Caco-2 (cell line): ENCODE measurements at regions not wholly inside any gene's neighbourhood (a gene's known extent, or its start where the extent isn't known, plus 50 kb on each side); places are given as distances from the start of the nearest gene placed in this dataset.

Experiments
- BruUV-seq: library from RNA; stranded (reverse); fragments of 400-500 nt; replicated peaks from 2 replicates; lab custom pipeline; 2021; lab: Mats Ljungman, UMichigan
- CTCF ChIA-PET: fragments of 300-600 bp; sonication (Branson Sonifier 250); formaldehyde crosslinking; loops from one replicate; lab custom pipeline; 2022; ENCODE audit warnings: antibody characterized with exemption; lab: Charles Lee
- POLR2A ChIA-PET: fragments of 300-600 bp; sonication (Branson Sonifier 250); formaldehyde crosslinking; loops from one replicate; lab custom pipeline; 2022; ENCODE audit warnings: antibody characterized with exemption; lab: Charles Lee
- DNase-seq, 2 experiments: peaks; one replicate each; pipeline versions ENCODE4 v3.0.0 to v3.0.0-alpha.2; 2020 to 2022
- H3K27me3 ChIP-seq: replicated peaks from 2 replicates; pipeline ENCODE4 v1.6.0; 2011; ENCODE audit warnings: low read length; ENCODE audit not compliant: control insufficient read depth, insufficient read depth
- H3K36me3 ChIP-seq: 2 replicates; pipeline ENCODE4 v1.5.1; 2011; ENCODE audit warnings: low read length; ENCODE audit not compliant: control insufficient read depth, insufficient read depth
- H3K4me1 ChIP-seq: fragments of 250-450 bp; sonication (Bioruptor Pico); 2 replicates; pipeline ENCODE4 v1.5.1; 2020; ENCODE audit warnings: mild to moderate bottlenecking
- H3K4me3 ChIP-seq: 2 replicates; pipeline ENCODE4 v1.5.1; 2011; ENCODE audit warnings: low read depth, mild to moderate bottlenecking, control low read depth, low read length
- H3K9me3 ChIP-seq: fragments of 250-450 bp; sonication (Bioruptor Pico); 2 replicates; pipeline ENCODE4 v1.5.1; 2020; ENCODE audit warnings: mild to moderate bottlenecking, moderate library complexity
- H3K27ac Mint-ChIP-seq: one replicate; pipeline ENCODE4 v1.8.0; 2022; ENCODE audit warnings: mixed read lengths; ENCODE audit not compliant: unreplicated experiment
- H3K27me3 Mint-ChIP-seq: one replicate; pipeline ENCODE4 v1.8.0; 2022; ENCODE audit warnings: mixed read lengths; ENCODE audit not compliant: insufficient read depth, unreplicated experiment
- H3K36me3 Mint-ChIP-seq: one replicate; pipeline ENCODE4 v1.8.0; 2022; ENCODE audit warnings: mild to moderate bottlenecking, mixed read lengths; ENCODE audit not compliant: insufficient read depth, unreplicated experiment
- H3K4me1 Mint-ChIP-seq: one replicate; pipeline ENCODE4 v1.8.0; 2022; ENCODE audit warnings: low read depth, mixed read lengths; ENCODE audit not compliant: unreplicated experiment
- H3K4me3 Mint-ChIP-seq: one replicate; pipeline ENCODE4 v1.8.0; 2022; ENCODE audit warnings: mild to moderate bottlenecking, moderate library complexity, mixed read lengths; ENCODE audit not compliant: unreplicated experiment
- H3K9me3 Mint-ChIP-seq: one replicate; pipeline ENCODE4 v1.8.0; 2022; ENCODE audit warnings: mixed read lengths; ENCODE audit not compliant: unreplicated experiment
- intact Hi-C: fragments of 100-400 bp; cut with micrococcal nuclease; formaldehyde crosslinking; loops from one replicate; pipeline ENCODE4 v1.10.0; 2022; ENCODE audit not compliant: unreplicated experiment
- TF ChIP-seq, protein P1 (sequence below), 2 experiments: fragments of 200-600 bp in 1 of 2; IDR thresholded peaks; 1 replicate in 1 of 2; 2 replicates in 1 of 2; pipeline versions ENCODE4 v1.5.1 to v1.8.0; 2011 to 2022; ENCODE audit warnings: antibody characterized with exemption in 1 of 2, control low read depth in 1 of 2, inconsistent platforms in 1 of 2, low read depth in 1 of 2, low read length in 1 of 2, mild to moderate bottlenecking in 1 of 2, moderate library complexity in 1 of 2; ENCODE audit not compliant: insufficient read depth in 1 of 2, severe bottlenecking in 1 of 2, unreplicated experiment in 1 of 2

DNA sequence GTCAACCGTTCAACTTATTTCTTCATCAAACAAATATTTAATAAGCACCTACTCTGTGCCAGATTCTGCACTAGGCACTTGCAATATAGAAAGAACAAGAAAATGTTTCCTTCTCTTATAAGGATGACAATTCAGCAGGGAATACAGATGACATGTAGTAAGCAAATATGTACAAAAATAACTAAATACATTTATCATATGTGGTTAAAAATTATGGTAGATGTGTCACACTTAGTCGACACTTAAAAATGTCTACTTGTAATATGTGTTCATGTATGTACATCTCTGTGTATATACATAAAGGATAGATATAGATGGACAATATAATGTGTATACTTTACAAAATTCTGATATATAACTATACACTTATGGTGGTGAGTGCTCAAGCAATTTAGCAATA, 417.0 kb upstream of the MEF2C start:
- Mint-ChIP-seq H3K4me1 (no peaks in the 10 kb centered on the region), H3K9me3 (no peaks in the 10 kb centered on the region), H3K27me3 (peaks cover 2% of the 10 kb centered on the region), H3K36me3 (no peaks in the 10 kb centered on the region), H3K27ac (no peak overlapping the region), H3K4me3 (no peak overlapping the region)
- no peaks in the 10 kb centered on the region for H3K4me1 ChIP-seq
- POLR2A ChIA-PET: no interaction called here
- H3K9me3 ChIP-seq: no peaks in the 10 kb centered on the region
- DNase-seq: no peak
- no peaks in the 10 kb centered on the region for H3K27me3 ChIP-seq
- no peak overlapping the region for H3K4me3 ChIP-seq
- H3K36me3 ChIP-seq: no peaks in the 10 kb centered on the region
- CTCF ChIA-PET: no interaction called here
- TF ChIP-seq, protein P1, sequence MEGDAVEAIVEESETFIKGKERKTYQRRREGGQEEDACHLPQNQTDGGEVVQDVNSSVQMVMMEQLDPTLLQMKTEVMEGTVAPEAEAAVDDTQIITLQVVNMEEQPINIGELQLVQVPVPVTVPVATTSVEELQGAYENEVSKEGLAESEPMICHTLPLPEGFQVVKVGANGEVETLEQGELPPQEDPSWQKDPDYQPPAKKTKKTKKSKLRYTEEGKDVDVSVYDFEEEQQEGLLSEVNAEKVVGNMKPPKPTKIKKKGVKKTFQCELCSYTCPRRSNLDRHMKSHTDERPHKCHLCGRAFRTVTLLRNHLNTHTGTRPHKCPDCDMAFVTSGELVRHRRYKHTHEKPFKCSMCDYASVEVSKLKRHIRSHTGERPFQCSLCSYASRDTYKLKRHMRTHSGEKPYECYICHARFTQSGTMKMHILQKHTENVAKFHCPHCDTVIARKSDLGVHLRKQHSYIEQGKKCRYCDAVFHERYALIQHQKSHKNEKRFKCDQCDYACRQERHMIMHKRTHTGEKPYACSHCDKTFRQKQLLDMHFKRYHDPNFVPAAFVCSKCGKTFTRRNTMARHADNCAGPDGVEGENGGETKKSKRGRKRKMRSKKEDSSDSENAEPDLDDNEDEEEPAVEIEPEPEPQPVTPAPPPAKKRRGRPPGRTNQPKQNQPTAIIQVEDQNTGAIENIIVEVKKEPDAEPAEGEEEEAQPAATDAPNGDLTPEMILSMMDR (IDR thresholded peaks at IDR 0.05; ENCODE audit: insufficient read depth in 1 of 2, low read depth in 1 of 2, low read length in 1 of 2, severe bottlenecking in 1 of 2, unreplicated experiment in 1 of 2): no peak
- intact Hi-C loops: no loop called here
- BruUV-seq: no TSS peak

DNA sequence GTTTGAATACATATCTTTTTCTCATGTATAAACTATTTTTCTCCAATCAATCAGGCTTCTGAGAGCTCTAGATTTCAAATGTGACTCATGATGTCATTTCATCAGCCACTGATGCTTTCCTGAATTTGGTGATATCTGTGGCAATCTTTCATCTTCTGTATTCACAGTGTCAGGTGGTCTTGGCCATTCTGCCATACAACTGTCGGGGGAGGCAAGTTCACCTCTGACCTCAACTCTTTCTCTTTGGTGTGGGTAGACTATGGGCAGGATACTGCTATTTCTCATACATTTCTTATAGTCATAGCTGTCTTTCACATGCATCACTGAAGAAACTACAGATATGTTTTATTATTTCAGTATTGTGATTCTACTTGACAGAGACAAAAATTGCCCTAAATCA, 414.1 kb upstream of the MEF2C start:
- intact Hi-C loops: no loop called here
- no peaks in the 10 kb centered on the region for H3K4me1 ChIP-seq
- no peaks in the 10 kb centered on the region for H3K9me3 ChIP-seq
- no peak overlapping the region for H3K4me3 ChIP-seq
- Mint-ChIP-seq H3K9me3 (no peaks in the 10 kb centered on the region), H3K4me3 (no peak overlapping the region), H3K27me3 (peaks cover 2% of the 10 kb centered on the region), H3K4me1 (no peaks in the 10 kb centered on the region), H3K36me3 (no peaks in the 10 kb centered on the region), H3K27ac (no peak overlapping the region)
- no peaks in the 10 kb centered on the region for H3K27me3 ChIP-seq
- H3K36me3 ChIP-seq: no peaks in the 10 kb centered on the region
- ChIA-PET POLR2A (no interaction called here), CTCF (no interaction called here)
- no peak for DNase-seq
- TF ChIP-seq, protein P1 (IDR thresholded peaks at IDR 0.05; ENCODE audit: insufficient read depth in 1 of 2, low read depth in 1 of 2, low read length in 1 of 2, severe bottlenecking in 1 of 2, unreplicated experiment in 1 of 2): no peak
- no TSS peak for BruUV-seq

DNA sequence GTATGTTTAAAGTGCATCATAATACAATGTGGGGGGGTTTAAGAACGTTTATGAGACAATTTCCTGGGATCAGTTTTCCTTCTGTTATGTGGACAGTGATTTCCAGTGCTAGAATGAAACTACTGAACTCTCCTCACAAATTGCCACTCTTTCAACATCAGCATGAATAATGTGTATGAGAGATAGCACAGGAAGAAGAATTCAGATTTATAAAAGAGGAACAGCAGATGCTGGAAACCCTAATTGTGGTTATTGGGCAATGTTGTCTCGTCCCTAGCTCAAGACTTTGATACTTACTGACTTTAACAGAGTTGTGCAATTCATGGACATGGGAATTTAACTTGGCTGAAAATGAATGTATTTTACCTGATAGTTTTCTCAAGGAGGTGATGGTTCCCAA, 410.8 kb upstream of the MEF2C start:
- intact Hi-C loops: no loop called here
- Histone ChIP-seq H3K27me3 (no peaks in the 10 kb centered on the region), H3K9me3 (no peaks in the 10 kb centered on the region), H3K4me1 (no peaks in the 10 kb centered on the region), H3K36me3 (no peaks in the 10 kb centered on the region), H3K4me3 (no peak overlapping the region)
- no peak for DNase-seq
- TF ChIP-seq, protein P1 (IDR thresholded peaks at IDR 0.05; ENCODE audit: insufficient read depth in 1 of 2, low read depth in 1 of 2, low read length in 1 of 2, severe bottlenecking in 1 of 2, unreplicated experiment in 1 of 2): no peak
- Mint-ChIP-seq H3K4me1 (no peaks in the 10 kb centered on the region), H3K36me3 (no peaks in the 10 kb centered on the region), H3K9me3 (no peaks in the 10 kb centered on the region), H3K4me3 (no peak overlapping the region), H3K27ac (no peak overlapping the region), H3K27me3 (peaks cover 2% of the 10 kb centered on the region)
- ChIA-PET POLR2A (no interaction called here), CTCF (no interaction called here)
- no TSS peak for BruUV-seq
